ENCODE measurements at regions not wholly inside any gene's neighbourhood (a gene's known extent, or its start where the extent isn't known, plus 50 kb on each side); places are given as distances from the start of the nearest gene placed in this dataset.

DNA sequence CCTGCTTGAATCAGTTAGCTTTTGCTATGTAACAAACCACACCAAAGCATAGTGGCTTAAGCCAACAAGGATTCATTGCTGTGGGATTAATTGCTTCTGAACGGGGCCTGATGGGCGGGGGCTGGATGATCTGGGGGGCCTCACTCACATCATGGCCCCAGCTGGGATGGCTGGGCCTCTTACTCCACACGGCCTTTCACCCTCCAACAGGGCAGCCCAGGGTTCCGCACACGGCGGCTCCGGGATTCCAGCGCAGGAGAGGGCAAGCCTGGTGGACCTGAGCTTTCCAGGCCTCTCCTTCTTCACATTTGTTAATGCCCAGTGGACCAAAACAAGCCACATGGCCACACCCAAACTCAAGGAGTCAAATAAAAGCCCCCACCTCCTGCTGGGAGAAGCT, 86.3 kb upstream of the PHLPP1 start:
- Mint-ChIP-seq H3K36me3 (no peaks in the 10 kb centered on the region), H3K4me1 (ENCODE audit: unreplicated experiment) (peaks cover 23% of the 10 kb centered on the region), H3K27me3 (no peaks in the 10 kb centered on the region), H3K27ac (no peak overlapping the region), H3K9me3 (no peaks in the 10 kb centered on the region), H3K4me3 (no peak overlapping the region)
- TF ChIP-seq, protein P1, sequence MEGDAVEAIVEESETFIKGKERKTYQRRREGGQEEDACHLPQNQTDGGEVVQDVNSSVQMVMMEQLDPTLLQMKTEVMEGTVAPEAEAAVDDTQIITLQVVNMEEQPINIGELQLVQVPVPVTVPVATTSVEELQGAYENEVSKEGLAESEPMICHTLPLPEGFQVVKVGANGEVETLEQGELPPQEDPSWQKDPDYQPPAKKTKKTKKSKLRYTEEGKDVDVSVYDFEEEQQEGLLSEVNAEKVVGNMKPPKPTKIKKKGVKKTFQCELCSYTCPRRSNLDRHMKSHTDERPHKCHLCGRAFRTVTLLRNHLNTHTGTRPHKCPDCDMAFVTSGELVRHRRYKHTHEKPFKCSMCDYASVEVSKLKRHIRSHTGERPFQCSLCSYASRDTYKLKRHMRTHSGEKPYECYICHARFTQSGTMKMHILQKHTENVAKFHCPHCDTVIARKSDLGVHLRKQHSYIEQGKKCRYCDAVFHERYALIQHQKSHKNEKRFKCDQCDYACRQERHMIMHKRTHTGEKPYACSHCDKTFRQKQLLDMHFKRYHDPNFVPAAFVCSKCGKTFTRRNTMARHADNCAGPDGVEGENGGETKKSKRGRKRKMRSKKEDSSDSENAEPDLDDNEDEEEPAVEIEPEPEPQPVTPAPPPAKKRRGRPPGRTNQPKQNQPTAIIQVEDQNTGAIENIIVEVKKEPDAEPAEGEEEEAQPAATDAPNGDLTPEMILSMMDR (conservative IDR thresholded peaks at IDR 0.05), result no peak
- no peak for DNase-seq (ENCODE audit: extremely low spot score, unreplicated experiment)

DNA sequence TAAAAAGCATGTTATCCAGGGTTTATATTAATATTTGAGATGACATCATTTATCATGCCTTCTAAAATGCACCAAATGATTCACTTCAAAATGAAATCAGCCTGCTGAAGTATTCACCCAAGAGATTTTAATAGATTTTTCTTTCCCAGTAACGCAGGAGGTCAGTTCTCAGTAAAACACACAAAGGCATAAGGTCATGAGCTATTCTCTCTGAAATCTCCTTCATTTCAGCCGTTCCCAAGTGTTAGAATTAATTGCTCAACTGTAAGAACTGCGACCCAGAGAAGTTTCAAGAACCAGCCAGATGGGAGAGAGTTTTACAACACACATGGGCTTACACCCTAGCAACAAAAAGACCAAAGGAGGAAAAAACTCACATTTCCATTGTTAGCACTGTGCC, 84.2 kb upstream of the PHLPP1 start:
- Mint-ChIP-seq H3K4me1 (ENCODE audit: unreplicated experiment) (peaks cover 26% of the 10 kb centered on the region), H3K27me3 (no peaks in the 10 kb centered on the region), H3K36me3 (no peaks in the 10 kb centered on the region), H3K27ac (no peak overlapping the region), H3K4me3 (no peak overlapping the region), H3K9me3 (peaks cover 8% of the 10 kb centered on the region)
- TF ChIP-seq, protein P1 (conservative IDR thresholded peaks at IDR 0.05), result no peak
- DNase-seq (ENCODE audit: extremely low spot score, unreplicated experiment), result no peak

DNA sequence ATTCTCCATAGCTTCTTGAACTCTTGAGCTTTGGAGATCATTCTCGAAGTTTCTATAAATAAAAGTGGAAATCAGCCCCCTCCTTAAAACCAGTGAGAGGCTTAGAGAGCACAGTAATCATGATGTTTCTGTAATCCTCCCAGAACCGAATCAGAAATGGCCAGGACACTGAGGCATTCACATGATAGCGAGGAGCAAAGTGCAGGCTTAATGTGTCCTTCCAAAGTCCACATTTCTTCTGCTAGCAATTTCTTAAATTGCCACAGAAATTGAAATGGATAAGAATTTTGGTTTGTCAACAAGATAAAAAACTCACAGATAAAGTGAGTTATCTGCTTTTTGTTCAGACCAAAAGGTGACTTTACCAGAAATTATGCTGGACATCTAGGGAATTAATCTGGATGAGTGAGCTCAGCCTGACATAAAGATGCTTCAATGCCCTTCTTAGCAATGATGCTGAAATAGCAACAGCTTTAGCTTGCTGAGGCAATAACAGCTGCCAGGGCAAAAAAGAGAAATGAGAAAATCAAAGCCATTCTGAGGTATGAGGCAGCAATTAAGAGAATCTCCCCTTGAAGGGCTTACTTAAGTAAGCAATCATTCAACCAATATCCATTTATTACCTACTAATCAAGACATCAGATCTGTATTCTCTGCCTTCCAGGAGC, 82.4 kb upstream of the PHLPP1 start:
- Mint-ChIP-seq H3K4me1 (ENCODE audit: unreplicated experiment) (peaks cover 26% of the 10 kb centered on the region), H3K27ac (no peak overlapping the region), H3K9me3 (peaks cover 8% of the 10 kb centered on the region), H3K4me3 (no peak overlapping the region), H3K27me3 (no peaks in the 10 kb centered on the region), H3K36me3 (no peaks in the 10 kb centered on the region)
- TF ChIP-seq, protein P1 (conservative IDR thresholded peaks at IDR 0.05), result no peak
- no peak for DNase-seq (ENCODE audit: extremely low spot score, unreplicated experiment)

DNA sequence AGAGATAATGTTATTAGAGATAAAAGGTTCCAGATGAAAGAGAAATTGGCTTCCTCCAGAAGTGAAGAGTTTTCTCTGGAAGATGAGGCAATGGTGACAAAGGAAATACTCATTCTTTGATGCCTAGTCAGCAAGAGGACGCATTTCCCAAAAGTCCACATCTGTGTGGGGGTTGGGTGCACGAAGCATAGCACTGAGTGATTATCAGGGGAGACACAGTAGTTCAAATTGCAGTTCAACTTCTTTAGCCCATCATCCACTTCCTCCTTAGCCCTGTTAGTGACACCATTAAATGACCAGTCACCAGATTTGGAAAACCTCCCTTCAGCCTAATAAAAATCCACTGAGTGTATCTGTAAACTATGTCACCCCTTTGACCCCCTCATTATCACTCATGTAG, 80.9 kb upstream of the PHLPP1 start:
- TF ChIP-seq, protein P1 (conservative IDR thresholded peaks at IDR 0.05), result no peak
- H3K27ac Mint-ChIP-seq, result no peak overlapping the region
- H3K36me3 Mint-ChIP-seq, result no peaks in the 10 kb centered on the region
- DNase-seq (ENCODE audit: extremely low spot score, unreplicated experiment), result no peak
- H3K9me3 Mint-ChIP-seq, result peaks cover 8% of the 10 kb centered on the region
- H3K4me1 Mint-ChIP-seq (ENCODE audit: unreplicated experiment), result peaks cover 26% of the 10 kb centered on the region
- no peak overlapping the region for H3K4me3 Mint-ChIP-seq
- no peaks in the 10 kb centered on the region for H3K27me3 Mint-ChIP-seq

DNA sequence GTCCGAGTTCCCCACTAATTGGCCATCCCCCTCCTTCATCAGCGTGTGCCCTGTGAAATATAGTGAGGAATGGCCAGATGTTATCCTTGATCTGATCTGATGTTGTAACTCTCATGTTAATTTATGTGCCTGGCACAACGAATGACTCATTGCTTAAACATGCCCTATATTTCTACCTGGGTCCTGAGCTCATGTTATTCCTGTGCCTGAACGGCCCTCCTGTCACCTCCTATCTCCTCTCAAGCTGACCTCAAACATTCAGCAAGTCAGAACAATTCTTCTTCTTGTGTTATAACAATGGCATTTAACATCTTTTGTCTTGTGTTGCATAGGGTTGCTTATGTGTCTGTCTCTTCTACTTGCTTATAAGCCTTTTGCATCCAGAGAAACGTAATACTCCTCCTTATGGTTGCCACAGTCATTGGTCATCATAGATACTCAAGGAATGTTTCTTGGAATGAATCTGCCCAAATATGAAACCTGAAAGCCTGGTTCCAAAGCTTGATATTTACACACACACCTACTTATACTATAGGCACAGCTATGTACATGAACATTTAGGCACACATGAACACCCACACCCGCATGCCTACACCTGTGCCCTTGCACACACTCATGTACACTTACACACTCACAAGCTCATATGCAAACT, 80.2 kb upstream of the PHLPP1 start:
- no peaks in the 10 kb centered on the region for H3K36me3 Mint-ChIP-seq
- H3K27me3 Mint-ChIP-seq, result no peaks in the 10 kb centered on the region
- no peak overlapping the region for H3K27ac Mint-ChIP-seq
- peaks cover 8% of the 10 kb centered on the region for H3K9me3 Mint-ChIP-seq
- no peak for DNase-seq (ENCODE audit: extremely low spot score, unreplicated experiment)
- TF ChIP-seq, protein P1 (conservative IDR thresholded peaks at IDR 0.05), result no peak
- peaks cover 26% of the 10 kb centered on the region for H3K4me1 Mint-ChIP-seq (ENCODE audit: unreplicated experiment)
- no peak overlapping the region for H3K4me3 Mint-ChIP-seq

Data from type B pancreatic cell (in vitro differentiated cells).